Activated CD4-positive, alpha-beta T cell treated with anti-CD3 and anti-CD28 coated beads, Interleukin-2, amount 10 ng/mL, durations not matched to agents 24 days and 14 days (primary cell): ENCODE measurements at regions not wholly inside any gene's neighbourhood (a gene's known extent, or its start where the extent isn't known, plus 50 kb on each side); places are given as distances from the start of the nearest gene placed in this dataset.

ENCODE experiments used
- DNase-seq: peaks from one replicate; pipeline ENCODE4 v3.0.0; 2022
- H3K27ac Mint-ChIP-seq: one replicate; pipeline ENCODE4 v1.8.0; 2022; ENCODE audit warnings: mild to moderate bottlenecking, mixed read lengths
- H3K27me3 Mint-ChIP-seq: one replicate; pipeline ENCODE4 v1.8.0; 2022; ENCODE audit warnings: mixed read lengths
- H3K36me3 Mint-ChIP-seq: one replicate; pipeline ENCODE4 v1.8.0; 2022; ENCODE audit warnings: low read depth, mild to moderate bottlenecking, mixed read lengths
- H3K4me1 Mint-ChIP-seq: one replicate; pipeline ENCODE4 v1.8.0; 2021; ENCODE audit warnings: mixed read lengths
- H3K4me3 Mint-ChIP-seq: one replicate; pipeline ENCODE4 v1.8.0; 2022; ENCODE audit warnings: mild to moderate bottlenecking, moderate library complexity, mixed read lengths
- H3K9me3 Mint-ChIP-seq: one replicate; pipeline ENCODE4 v1.8.0; 2021; ENCODE audit warnings: mixed read lengths
- intact Hi-C: fragments of 100-400 bp; cut with micrococcal nuclease; formaldehyde crosslinking; loops from one replicate; pipeline ENCODE4 v1.15.1; 2023

DNA sequence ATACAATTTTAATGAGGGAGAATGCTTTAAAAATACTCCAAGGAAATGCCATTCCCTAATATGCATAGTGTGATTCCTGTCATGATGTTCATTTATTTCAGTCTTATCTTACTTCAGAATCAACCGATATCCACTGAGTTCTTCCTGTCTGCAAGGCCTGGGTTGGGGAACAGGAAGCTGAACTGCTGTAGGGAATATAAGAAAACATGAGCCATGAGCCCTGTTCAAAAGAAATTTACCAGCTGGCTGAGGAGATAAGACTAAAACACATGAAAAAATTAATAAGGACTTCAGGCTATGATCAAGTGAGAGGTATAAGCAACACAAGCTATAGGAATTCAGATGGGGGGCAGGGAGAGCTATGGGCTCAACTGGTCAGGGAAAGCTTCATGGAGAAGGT, 184.7 kb downstream of the PLPP4 start:
- Mint-ChIP-seq H3K4me3 (no peak overlapping the region), H3K27ac (no peak overlapping the region), H3K36me3 (no peaks in the 10 kb centered on the region), H3K27me3 (no peaks in the 10 kb centered on the region), H3K9me3 (no peaks in the 10 kb centered on the region), H3K4me1 (no peaks in the 10 kb centered on the region)
- intact Hi-C loops = no loop called here
- no peak for DNase-seq

DNA sequence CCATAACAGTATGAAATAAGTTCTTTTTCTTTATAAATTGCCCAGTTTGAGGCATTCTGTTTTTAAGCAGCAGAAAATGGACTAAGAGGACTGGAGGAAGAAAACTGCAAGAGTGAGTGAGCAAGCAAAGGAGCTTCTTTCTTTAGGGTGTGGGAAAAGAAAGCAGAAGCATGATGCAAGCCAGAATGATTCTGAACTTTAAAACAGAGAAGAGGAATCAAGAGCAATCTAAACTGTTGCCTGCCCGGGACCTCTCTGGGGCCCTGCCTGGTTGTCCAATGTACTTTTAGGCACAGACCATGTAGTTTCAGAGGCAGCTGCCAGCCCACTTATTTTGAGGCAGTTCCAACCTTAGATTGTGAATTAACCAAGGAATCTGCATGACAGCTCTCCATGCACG, 186.3 kb downstream of the PLPP4 start:
- Mint-ChIP-seq H3K36me3 (no peaks in the 10 kb centered on the region), H3K9me3 (no peaks in the 10 kb centered on the region), H3K4me3 (no peak overlapping the region), H3K4me1 (no peaks in the 10 kb centered on the region), H3K27ac (no peak overlapping the region), H3K27me3 (no peaks in the 10 kb centered on the region)
- no peak for DNase-seq
- intact Hi-C loops = no loop called here

- H3K36me3 Mint-ChIP-seq = no peaks in the 10 kb centered on the region
- no peak overlapping the region for H3K27ac Mint-ChIP-seq
- H3K27me3 Mint-ChIP-seq = no peaks in the 10 kb centered on the region
- no peak overlapping the region for H3K4me3 Mint-ChIP-seq
- intact Hi-C loops = no loop called here
- H3K9me3 Mint-ChIP-seq = no peaks in the 10 kb centered on the region
- DNase-seq = no peak
- H3K4me1 Mint-ChIP-seq = no peaks in the 10 kb centered on the region
Observed at GRCh38 chr10:120644556-120645410, 187.8 kb downstream of the PLPP4 start.

- Mint-ChIP-seq H3K36me3 (no peaks in the 10 kb centered on the region), H3K9me3 (no peaks in the 10 kb centered on the region), H3K27me3 (no peaks in the 10 kb centered on the region), H3K27ac (no peak overlapping the region), H3K4me1 (no peaks in the 10 kb centered on the region), H3K4me3 (no peak overlapping the region)
- intact Hi-C loops = no loop called here
- no peak for DNase-seq
Observed at GRCh38 chr10:120646159-120646732, 189.2 kb downstream of the PLPP4 start.

GRCh38 chr10:120646738-120647456, 189.9 kb downstream of the PLPP4 start:
- no peak for DNase-seq
- Mint-ChIP-seq H3K4me1 (no peaks in the 10 kb centered on the region), H3K27me3 (no peaks in the 10 kb centered on the region), H3K9me3 (no peaks in the 10 kb centered on the region), H3K27ac (no peak overlapping the region), H3K4me3 (no peak overlapping the region), H3K36me3 (no peaks in the 10 kb centered on the region)
- intact Hi-C loops = no loop called here

GRCh38 chr10:120650705-120651399, 193.8 kb downstream of the PLPP4 start:
- intact Hi-C loops = no loop called here
- no peak for DNase-seq
- no peaks in the 10 kb centered on the region for H3K9me3 Mint-ChIP-seq
- H3K36me3 Mint-ChIP-seq = no peaks in the 10 kb centered on the region
- no peaks in the 10 kb centered on the region for H3K27me3 Mint-ChIP-seq
- H3K4me3 Mint-ChIP-seq = no peak overlapping the region
- no peak overlapping the region for H3K27ac Mint-ChIP-seq
- H3K4me1 Mint-ChIP-seq = no peaks in the 10 kb centered on the region

DNA sequence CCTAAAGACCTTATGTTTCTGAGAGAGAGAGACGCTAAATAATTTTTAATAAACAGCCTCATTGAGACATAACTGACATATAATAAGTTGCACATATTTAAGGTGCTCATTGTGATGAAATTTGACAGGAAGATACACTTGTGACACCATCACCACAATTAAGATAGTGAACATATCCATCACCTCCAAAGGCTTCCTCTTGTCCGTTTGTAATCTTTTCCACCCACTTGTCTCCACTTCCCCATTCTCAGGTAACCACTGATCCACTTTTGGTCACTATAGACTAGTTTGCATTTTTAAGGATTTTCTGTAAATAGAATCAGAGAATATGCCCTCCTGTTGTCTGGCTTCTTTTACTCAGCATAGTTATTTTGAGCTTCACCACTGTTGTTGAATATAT, 195.1 kb upstream of the WDR11 start:
- no peak for DNase-seq
- no peaks in the 10 kb centered on the region for H3K9me3 Mint-ChIP-seq
- H3K36me3 Mint-ChIP-seq = no peaks in the 10 kb centered on the region
- H3K4me3 Mint-ChIP-seq = no peak overlapping the region
- intact Hi-C loops = no loop called here
- H3K4me1 Mint-ChIP-seq = no peaks in the 10 kb centered on the region
- H3K27me3 Mint-ChIP-seq = no peaks in the 10 kb centered on the region
- H3K27ac Mint-ChIP-seq = no peak overlapping the region

DNA sequence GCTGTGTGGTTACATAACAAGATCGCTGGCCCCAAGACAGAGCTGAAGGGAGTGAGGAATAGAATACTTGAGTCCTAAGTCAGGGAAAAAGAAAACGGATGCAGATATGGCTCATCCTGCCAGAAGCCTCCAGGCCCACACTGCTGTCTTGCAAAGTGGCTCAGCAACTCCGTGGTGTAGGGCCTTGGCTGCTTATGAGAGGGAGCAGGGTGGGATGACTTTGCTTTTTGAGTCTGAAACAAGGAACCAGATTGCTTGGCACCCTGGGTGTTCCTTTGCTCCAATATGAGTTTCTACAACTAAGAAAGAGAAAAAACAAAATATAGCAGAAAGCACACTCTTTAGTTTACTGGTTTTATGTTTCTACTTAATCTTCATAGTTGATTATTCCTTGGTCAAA, 193.8 kb upstream of the WDR11 start:
- no peaks in the 10 kb centered on the region for H3K4me1 Mint-ChIP-seq
- no peaks in the 10 kb centered on the region for H3K36me3 Mint-ChIP-seq
- H3K27ac Mint-ChIP-seq = no peak overlapping the region
- no peak for DNase-seq
- no peak overlapping the region for H3K4me3 Mint-ChIP-seq
- intact Hi-C loops = no loop called here
- H3K27me3 Mint-ChIP-seq = no peaks in the 10 kb centered on the region
- H3K9me3 Mint-ChIP-seq = no peaks in the 10 kb centered on the region

DNA sequence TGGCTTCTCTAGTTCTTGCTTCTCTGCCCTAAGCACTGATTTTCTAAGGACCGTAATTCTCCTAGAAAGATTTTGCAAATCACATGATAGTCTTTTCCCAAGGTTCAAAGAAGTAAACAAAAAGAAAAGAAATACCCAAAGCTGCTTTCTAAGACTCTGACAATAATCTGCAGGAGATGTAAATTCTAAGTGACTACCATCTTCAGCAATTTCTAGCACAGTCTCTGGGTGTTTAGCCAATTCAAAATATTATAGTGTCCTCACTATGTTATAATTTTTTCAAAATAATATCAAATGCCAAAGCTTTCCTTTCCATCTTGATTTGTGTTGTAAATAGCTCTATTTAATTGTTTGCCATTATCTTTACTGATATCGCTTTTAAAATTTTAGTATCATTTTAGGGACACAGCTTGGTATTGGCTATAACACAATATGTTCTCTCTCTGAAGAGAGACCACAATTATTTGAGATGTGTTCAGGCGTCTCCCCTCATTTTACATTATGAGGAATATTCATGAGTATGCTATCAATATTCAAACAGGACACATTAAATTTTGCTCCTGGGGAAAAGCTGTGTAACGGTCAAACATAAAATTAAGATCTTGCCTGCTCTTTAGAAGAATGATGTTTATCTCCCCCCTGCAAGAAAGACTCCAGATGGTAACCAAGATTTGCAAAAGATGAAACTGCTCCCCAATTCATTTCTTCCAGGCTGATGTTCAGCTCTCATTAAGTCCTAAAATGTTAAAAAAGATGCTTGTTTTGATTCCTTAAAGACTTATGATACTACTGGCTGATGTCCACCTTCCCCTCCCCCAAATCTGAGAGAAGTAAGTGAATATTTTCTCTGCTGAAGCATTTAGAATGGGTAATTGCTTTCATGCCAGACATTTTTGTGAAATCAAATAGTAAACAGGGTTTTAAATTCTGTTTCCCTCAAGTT, 191.9 kb upstream of the WDR11 start:
- intact Hi-C loops = no loop called here
- Mint-ChIP-seq H3K9me3 (no peaks in the 10 kb centered on the region), H3K4me3 (no peak overlapping the region), H3K4me1 (no peaks in the 10 kb centered on the region), H3K27ac (no peak overlapping the region), H3K27me3 (no peaks in the 10 kb centered on the region), H3K36me3 (no peaks in the 10 kb centered on the region)
- DNase-seq = no peak

DNA sequence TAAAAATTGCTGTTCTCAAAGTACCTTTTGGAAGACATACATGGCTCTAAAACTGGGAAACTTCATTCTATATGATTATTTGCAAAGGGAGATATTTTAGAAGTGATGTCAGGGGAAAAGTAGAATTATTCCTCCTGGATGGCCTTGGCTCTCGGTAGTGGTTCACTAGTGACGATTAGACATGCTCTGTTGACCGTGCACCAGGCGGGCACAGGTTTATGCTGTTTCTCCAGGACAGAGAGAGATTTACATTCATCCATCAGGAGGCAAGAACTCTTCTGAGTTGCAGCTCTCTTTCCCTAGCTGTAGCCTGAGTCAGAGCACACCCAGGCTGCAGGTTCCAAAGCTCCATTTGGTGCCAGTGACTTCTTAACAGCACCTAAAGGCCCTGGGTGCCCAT, 184.9 kb upstream of the WDR11 start:
- Mint-ChIP-seq H3K27me3 (no peaks in the 10 kb centered on the region), H3K4me1 (no peaks in the 10 kb centered on the region), H3K4me3 (no peak overlapping the region), H3K27ac (no peak overlapping the region), H3K36me3 (no peaks in the 10 kb centered on the region), H3K9me3 (no peaks in the 10 kb centered on the region)
- intact Hi-C loops = no loop called here
- DNase-seq = no peak

- intact Hi-C loops = no loop called here
- Mint-ChIP-seq H3K4me1 (no peaks in the 10 kb centered on the region), H3K4me3 (no peak overlapping the region), H3K27me3 (no peaks in the 10 kb centered on the region), H3K9me3 (no peaks in the 10 kb centered on the region), H3K36me3 (no peaks in the 10 kb centered on the region), H3K27ac (no peak overlapping the region)
- DNase-seq = no peak
Observed at GRCh38 chr10:120667276-120667675, 183.9 kb upstream of the WDR11 start.

- H3K4me3 Mint-ChIP-seq = no peak overlapping the region
- no peak overlapping the region for H3K27ac Mint-ChIP-seq
- no peaks in the 10 kb centered on the region for H3K27me3 Mint-ChIP-seq
- intact Hi-C loops = no loop called here
- DNase-seq = no peak
- H3K4me1 Mint-ChIP-seq = no peaks in the 10 kb centered on the region
- H3K9me3 Mint-ChIP-seq = peaks cover 6% of the 10 kb centered on the region
- H3K36me3 Mint-ChIP-seq = no peaks in the 10 kb centered on the region
Observed at GRCh38 chr10:120671491-120671890, 179.7 kb upstream of the WDR11 start.

DNA sequence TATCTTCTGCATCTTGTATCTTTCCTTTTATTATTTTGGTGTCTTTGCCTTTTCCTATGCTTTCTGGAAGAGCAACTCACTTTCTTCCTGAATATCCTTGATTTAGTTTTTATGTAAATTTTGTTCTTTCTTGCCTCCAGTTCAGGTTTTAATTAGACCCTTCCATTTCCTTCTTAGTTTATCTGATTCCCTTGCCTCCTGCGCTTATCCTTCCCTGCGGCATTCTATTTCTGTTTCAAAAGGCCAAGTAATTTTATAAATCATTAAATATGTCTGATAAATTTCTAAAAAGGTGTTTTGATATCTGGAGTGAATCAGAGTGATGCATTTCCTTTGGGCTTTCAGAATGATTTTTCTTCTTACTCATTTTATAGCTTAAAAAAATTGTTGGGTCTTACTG, 167.7 kb upstream of the WDR11 start:
- Mint-ChIP-seq H3K27ac (no peak overlapping the region), H3K4me3 (no peak overlapping the region), H3K4me1 (no peaks in the 10 kb centered on the region), H3K27me3 (no peaks in the 10 kb centered on the region), H3K9me3 (no peaks in the 10 kb centered on the region), H3K36me3 (no peaks in the 10 kb centered on the region)
- DNase-seq = no peak
- intact Hi-C loops = no loop called here
